ENCODE measurements at regions not wholly inside any gene's neighbourhood (a gene's known extent, or its start where the extent isn't known, plus 50 kb on each side); places are given as distances from the start of the nearest gene placed in this dataset.

- no peak for TF ChIP-seq EZH2 (IDR thresholded peaks at IDR 0.05; ENCODE audit: borderline replicate concordance, low read depth, low read length, severe bottlenecking)
- TF ChIP-seq CTCF (IDR thresholded peaks at IDR 0.05; ENCODE audit: extremely low read depth in 1 of 2, insufficient read depth in 1 of 2, low read depth in 1 of 2, low read length in 2 of 2) = no peak
- TF ChIP-seq JUN (IDR thresholded peaks at IDR 0.05; ENCODE audit: borderline replicate concordance, insufficient read depth, insufficient read length, low read depth) = no peak
- no peak for TF ChIP-seq POLR2AphosphoS5 (IDR thresholded peaks at IDR 0.05; ENCODE audit: insufficient read depth, low read depth, low read length)
These were observed 62.4 kb upstream of the DOCK1 start for GRCh38 chr10:126842836-126843235.

All from endothelial cell of umbilical vein (primary cell).